Brain microvascular endothelial cell (primary cell): ENCODE measurements at regions not wholly inside any gene's neighbourhood (a gene's known extent, or its start where the extent isn't known, plus 50 kb on each side); places are given as distances from the start of the nearest gene placed in this dataset.
A peak's percentile ranks its signal among the peaks of the same experiment; 100 is the strongest.

ENCODE experiments used
- DNase-seq: peaks from one replicate; pipeline ENCODE4 v3.0.0-alpha.2; 2020
- H3K27ac ChIP-seq: fragments of 250-450 bp; sonication (Bioruptor Pico); 2 replicates; pipeline ENCODE4 v1.5.1; 2020; ENCODE audit warnings: mild to moderate bottlenecking, moderate library complexity
- H3K27me3 ChIP-seq: fragments of 250-450 bp; sonication (Bioruptor Pico); replicated peaks from 2 replicates; pipeline ENCODE4 v1.5.1; 2020; ENCODE audit warnings: mild to moderate bottlenecking
- H3K36me3 ChIP-seq: fragments of 250-450 bp; sonication (Bioruptor Pico); replicated peaks from 2 replicates; pipeline ENCODE4 v1.5.1; 2020; ENCODE audit warnings: mild to moderate bottlenecking
- H3K4me3 ChIP-seq: 2 replicates; pipeline ENCODE4 v1.5.1; 2011; ENCODE audit warnings: low read depth, mild to moderate bottlenecking, control low read depth, low read length, moderate library complexity
- CTCF ChIP-seq: IDR thresholded peaks from 2 replicates; pipeline ENCODE4 v1.5.1; 2011; ENCODE audit warnings: low read depth, mild to moderate bottlenecking, moderate library complexity, low read length, control low read depth, inconsistent platforms; ENCODE audit errors: missing control alignments
- in situ Hi-C: cut with HindIII; loops from 2 replicates; pipeline ENCODE4 v1.10.0; 2017; ENCODE audit warnings: low sequenced_read_pairs, low pct_ligation_motif_present

DNA sequence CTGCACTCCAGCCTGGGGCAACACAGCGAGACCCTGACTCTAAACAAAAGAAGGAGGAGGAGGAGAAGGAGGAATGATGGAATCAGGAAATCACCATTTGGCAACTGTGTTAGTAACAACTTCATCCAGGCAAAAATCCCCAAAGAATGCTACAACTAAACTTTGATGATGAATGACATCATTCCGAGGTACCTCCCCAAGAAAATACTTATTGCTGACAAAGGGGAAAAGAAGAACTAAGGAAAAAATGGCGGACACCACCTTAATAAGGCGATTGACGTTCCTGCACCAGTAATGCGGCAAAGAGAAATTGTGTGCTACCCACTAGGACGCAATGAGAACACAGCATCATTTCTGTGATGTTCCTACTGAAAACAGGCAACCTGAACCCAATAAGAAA lies 78.2 kb upstream of the SLC6A11 start:
- H3K27me3 ChIP-seq, result peaks cover 9% of the 10 kb centered on the region
- H3K36me3 ChIP-seq, result no peaks in the 10 kb centered on the region
- in situ Hi-C loops, result no loop called here
- no peak overlapping the region for H3K27ac ChIP-seq
- TF ChIP-seq CTCF, result no peak
- no peak for DNase-seq
- no peak overlapping the region for H3K4me3 ChIP-seq

DNA sequence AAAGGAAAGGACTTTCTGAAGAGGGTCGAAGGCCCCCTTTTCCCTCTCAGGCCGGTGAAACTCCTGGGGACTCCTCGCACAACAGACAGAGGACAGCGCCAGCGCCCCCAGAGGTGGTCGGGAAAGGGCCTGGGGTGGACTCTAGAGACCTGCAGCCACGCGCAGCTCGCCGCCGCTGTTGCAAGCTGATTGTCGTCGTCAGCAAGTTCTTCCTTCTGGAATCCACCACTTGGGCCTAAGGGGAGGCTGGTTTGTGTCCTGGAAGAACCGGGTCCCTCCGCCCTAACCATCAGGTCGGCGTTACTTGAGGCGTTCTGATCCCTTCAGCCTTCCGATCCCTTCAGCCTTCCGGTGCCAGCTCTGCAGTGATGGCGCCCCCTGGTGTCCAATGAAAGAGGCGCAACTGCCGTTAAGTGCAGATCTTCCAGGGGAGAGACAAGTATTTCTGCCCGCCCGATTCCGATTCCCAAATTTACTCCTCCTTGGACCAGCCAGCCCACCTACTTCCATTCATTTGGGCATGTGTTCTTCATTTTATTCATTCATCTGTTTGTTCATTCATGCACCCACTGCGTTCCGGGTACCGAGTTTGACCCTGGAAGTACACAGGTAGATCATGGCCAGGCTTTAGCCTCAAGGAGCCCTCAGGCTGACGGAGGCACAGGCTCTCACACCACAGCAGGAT lies 77.2 kb upstream of the SLC6A11 start:
- no peaks in the 10 kb centered on the region for H3K36me3 ChIP-seq
- H3K27me3 ChIP-seq, result peaks cover 9% of the 10 kb centered on the region
- H3K27ac ChIP-seq, result no peak overlapping the region
- DNase-seq, result peak; percentile 65
- peak overlapping the region; percentile 35 for H3K4me3 ChIP-seq
- in situ Hi-C loops, result no loop called here
- peak; percentile 86 for TF ChIP-seq CTCF

DNA sequence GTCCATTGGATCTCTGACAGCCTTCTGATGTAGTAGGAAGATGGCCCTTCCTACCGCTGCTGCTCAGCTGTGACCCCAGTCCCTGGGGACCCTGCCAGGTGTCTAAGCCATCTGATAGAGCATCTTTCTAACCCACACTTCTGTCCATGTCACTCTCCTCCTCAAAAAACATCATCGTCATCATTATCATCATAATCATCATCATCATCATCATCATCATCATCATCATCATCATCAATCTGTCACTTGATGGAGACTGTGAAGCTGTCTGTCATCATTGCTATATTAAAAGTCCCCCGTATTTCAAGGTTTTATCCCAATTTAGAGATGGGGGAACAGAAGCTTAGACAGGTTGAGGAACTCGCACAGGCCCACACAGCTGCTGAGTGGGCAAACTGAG lies 75.1 kb upstream of the SLC6A11 start:
- no peak overlapping the region for H3K4me3 ChIP-seq
- no peak for TF ChIP-seq CTCF
- in situ Hi-C loops, result no loop called here
- no peak for DNase-seq
- H3K36me3 ChIP-seq, result no peaks in the 10 kb centered on the region
- no peak overlapping the region for H3K27ac ChIP-seq
- H3K27me3 ChIP-seq, result peaks cover 9% of the 10 kb centered on the region

DNA sequence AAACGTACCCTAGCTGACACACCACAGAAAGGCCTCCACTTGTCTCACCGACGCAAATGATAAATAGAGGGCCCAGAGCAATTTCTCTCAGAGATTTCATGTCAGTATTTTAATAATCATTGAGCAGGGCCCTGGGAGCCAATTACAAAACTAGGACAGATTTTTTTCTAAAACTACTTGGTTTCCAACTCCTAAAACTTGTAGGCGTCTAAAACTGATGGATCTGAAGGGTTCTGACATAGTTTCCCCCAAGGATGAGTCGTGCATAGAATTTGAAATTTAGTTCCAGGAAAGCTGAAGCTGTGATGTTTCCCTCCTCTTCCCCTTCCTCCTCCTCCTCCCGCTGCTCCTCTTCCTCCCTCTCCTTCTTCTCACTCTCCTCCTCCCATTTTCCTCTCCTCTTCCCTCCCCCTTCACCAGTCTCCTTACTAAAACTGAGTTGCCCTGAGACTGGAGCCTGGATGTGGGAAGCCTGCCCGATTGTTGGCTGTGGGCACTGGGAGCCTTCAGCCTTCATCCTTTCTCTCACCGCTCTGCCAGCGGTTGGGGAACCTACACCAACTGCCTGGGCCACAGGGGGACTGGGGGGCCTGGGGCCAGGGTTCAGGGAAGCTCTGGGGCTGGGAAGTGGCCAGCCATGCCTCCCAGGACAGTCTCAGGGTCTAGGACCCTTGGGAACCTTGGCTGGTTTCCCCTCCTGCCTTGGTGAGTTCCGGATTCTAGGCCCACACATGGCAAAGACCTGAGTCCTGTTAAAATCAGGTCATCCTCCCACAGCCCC lies 73.9 kb upstream of the SLC6A11 start:
- no peak for DNase-seq
- no peak overlapping the region for H3K4me3 ChIP-seq
- no peaks in the 10 kb centered on the region for H3K36me3 ChIP-seq
- TF ChIP-seq CTCF, result no peak
- H3K27me3 ChIP-seq, result peaks cover 9% of the 10 kb centered on the region
- in situ Hi-C loops, result no loop called here
- H3K27ac ChIP-seq, result no peak overlapping the region

- H3K36me3 ChIP-seq, result no peaks in the 10 kb centered on the region
- H3K27me3 ChIP-seq, result peaks cover 2% of the 10 kb centered on the region
- in situ Hi-C loops, result no loop called here
- no peak overlapping the region for H3K4me3 ChIP-seq
- DNase-seq, result no peak
- H3K27ac ChIP-seq, result no peak overlapping the region
- TF ChIP-seq CTCF, result no peak
Measured at GRCh38 chr3:10743366-10744097, 72.5 kb upstream of the SLC6A11 start.
